ENCODE measurements at regions not wholly inside any gene's neighbourhood (a gene's known extent, or its start where the extent isn't known, plus 50 kb on each side); places are given as distances from the start of the nearest gene placed in this dataset.
"Not testable (repeated sequence)": the region's sequence is repeated elsewhere in the genome, so short reads cannot be mapped to it uniquely, and the experiment has no call there.

- H3K4me1 ChIP-seq (ENCODE audit: control insufficient read depth, insufficient read depth, low read length), result no peaks in the 10 kb centered on the region
- peaks cover 39% of the 10 kb centered on the region for H3K9me3 ChIP-seq (ENCODE audit: control insufficient read depth, low read length)
- no peaks in the 10 kb centered on the region for H3K27me3 ChIP-seq (replicated peaks; ENCODE audit: control insufficient read depth, insufficient read depth, low read length)
- no peak overlapping the region for H3K4me3 ChIP-seq (ENCODE audit: low read length)
- H3K36me3 ChIP-seq (ENCODE audit: control insufficient read depth, insufficient read depth, low read length, severe bottlenecking), result no peaks in the 10 kb centered on the region
- peak; percentile 3 for DNase-seq (ENCODE audit: low read depth)
- H3K9ac ChIP-seq (ENCODE audit: low read length), result no peak overlapping the region
Measured at GRCh38 chr13:80814541-80814940, 473.6 kb upstream of the SPRY2 start.

GRCh38 chr13:80810294-80810693 lies 469.4 kb upstream of the SPRY2 start:
- H3K36me3 ChIP-seq (ENCODE audit: control insufficient read depth, insufficient read depth, low read length, severe bottlenecking); H3K4me3 ChIP-seq (ENCODE audit: low read length); DNase-seq (ENCODE audit: low read depth); H3K27me3 ChIP-seq (replicated peaks; ENCODE audit: control insufficient read depth, insufficient read depth, low read length); H3K4me1 ChIP-seq (ENCODE audit: control insufficient read depth, insufficient read depth, low read length); H3K9ac ChIP-seq (ENCODE audit: low read length): not testable (repeated sequence)
- H3K9me3 ChIP-seq (ENCODE audit: control insufficient read depth, low read length), result peaks cover 16% of the 10 kb centered on the region

GRCh38 chr13:80802946-80803345 lies 462.0 kb upstream of the SPRY2 start:
- no peaks in the 10 kb centered on the region for H3K27me3 ChIP-seq (replicated peaks; ENCODE audit: control insufficient read depth, insufficient read depth, low read length)
- H3K36me3 ChIP-seq (ENCODE audit: control insufficient read depth, insufficient read depth, low read length, severe bottlenecking), result no peaks in the 10 kb centered on the region
- H3K4me3 ChIP-seq (ENCODE audit: low read length), result no peak overlapping the region
- no peak overlapping the region for H3K9ac ChIP-seq (ENCODE audit: low read length)
- peaks cover 15% of the 10 kb centered on the region for H3K4me1 ChIP-seq (ENCODE audit: control insufficient read depth, insufficient read depth, low read length)
- no peak for DNase-seq (ENCODE audit: low read depth)
- H3K9me3 ChIP-seq (ENCODE audit: control insufficient read depth, low read length), result no peaks in the 10 kb centered on the region

- DNase-seq (ENCODE audit: low read depth), result no peak
- Histone ChIP-seq H3K9me3 (ENCODE audit: control insufficient read depth, low read length) (no peaks in the 10 kb centered on the region), H3K4me3 (ENCODE audit: low read length) (peak overlapping the region; percentile 28), H3K36me3 (ENCODE audit: control insufficient read depth, insufficient read depth, low read length, severe bottlenecking) (no peaks in the 10 kb centered on the region), H3K9ac (ENCODE audit: low read length) (peak overlapping the region; percentile 46), H3K4me1 (ENCODE audit: control insufficient read depth, insufficient read depth, low read length) (peaks cover 15% of the 10 kb centered on the region), H3K27me3 (replicated peaks; ENCODE audit: control insufficient read depth, insufficient read depth, low read length) (no peaks in the 10 kb centered on the region)
Measured at GRCh38 chr13:80798576-80799133, 457.7 kb upstream of the SPRY2 start.

GRCh38 chr13:80787604-80788003 lies 446.7 kb upstream of the SPRY2 start:
- Histone ChIP-seq H3K4me1 (ENCODE audit: control insufficient read depth, insufficient read depth, low read length) (peaks cover 14% of the 10 kb centered on the region), H3K9ac (ENCODE audit: low read length) (no peak overlapping the region), H3K9me3 (ENCODE audit: control insufficient read depth, low read length) (no peaks in the 10 kb centered on the region), H3K27me3 (replicated peaks; ENCODE audit: control insufficient read depth, insufficient read depth, low read length) (no peaks in the 10 kb centered on the region), H3K36me3 (ENCODE audit: control insufficient read depth, insufficient read depth, low read length, severe bottlenecking) (no peaks in the 10 kb centered on the region), H3K4me3 (ENCODE audit: low read length) (no peak overlapping the region)
- no peak for DNase-seq (ENCODE audit: low read depth)

- H3K9ac ChIP-seq (ENCODE audit: low read length), result peak overlapping the region; percentile 41
- no peaks in the 10 kb centered on the region for H3K27me3 ChIP-seq (replicated peaks; ENCODE audit: control insufficient read depth, insufficient read depth, low read length)
- DNase-seq (ENCODE audit: low read depth), result no peak
- H3K4me3 ChIP-seq (ENCODE audit: low read length), result no peak overlapping the region
- no peaks in the 10 kb centered on the region for H3K36me3 ChIP-seq (ENCODE audit: control insufficient read depth, insufficient read depth, low read length, severe bottlenecking)
- H3K9me3 ChIP-seq (ENCODE audit: control insufficient read depth, low read length), result no peaks in the 10 kb centered on the region
- peaks cover 14% of the 10 kb centered on the region for H3K4me1 ChIP-seq (ENCODE audit: control insufficient read depth, insufficient read depth, low read length)
Measured at GRCh38 chr13:80783926-80784565, 443.1 kb upstream of the SPRY2 start.

GRCh38 chr13:80782441-80782840 lies 441.5 kb upstream of the SPRY2 start:
- Histone ChIP-seq H3K9me3 (ENCODE audit: control insufficient read depth, low read length) (no peaks in the 10 kb centered on the region), H3K4me3 (ENCODE audit: low read length) (no peak overlapping the region), H3K27me3 (replicated peaks; ENCODE audit: control insufficient read depth, insufficient read depth, low read length) (no peaks in the 10 kb centered on the region), H3K36me3 (ENCODE audit: control insufficient read depth, insufficient read depth, low read length, severe bottlenecking) (no peaks in the 10 kb centered on the region), H3K9ac (ENCODE audit: low read length) (no peak overlapping the region), H3K4me1 (ENCODE audit: control insufficient read depth, insufficient read depth, low read length) (peaks cover 14% of the 10 kb centered on the region)
- no peak for DNase-seq (ENCODE audit: low read depth)

GRCh38 chr13:80778297-80778696 lies 437.4 kb upstream of the SPRY2 start:
- DNase-seq (ENCODE audit: low read depth), result no peak
- Histone ChIP-seq H3K4me1 (ENCODE audit: control insufficient read depth, insufficient read depth, low read length) (peaks cover 9% of the 10 kb centered on the region), H3K36me3 (ENCODE audit: control insufficient read depth, insufficient read depth, low read length, severe bottlenecking) (no peaks in the 10 kb centered on the region), H3K27me3 (replicated peaks; ENCODE audit: control insufficient read depth, insufficient read depth, low read length) (no peaks in the 10 kb centered on the region), H3K9ac (ENCODE audit: low read length) (no peak overlapping the region), H3K9me3 (ENCODE audit: control insufficient read depth, low read length) (no peaks in the 10 kb centered on the region), H3K4me3 (ENCODE audit: low read length) (no peak overlapping the region)

GRCh38 chr13:80757694-80758093 lies 416.8 kb upstream of the SPRY2 start:
- Histone ChIP-seq H3K36me3 (ENCODE audit: control insufficient read depth, insufficient read depth, low read length, severe bottlenecking) (no peaks in the 10 kb centered on the region), H3K4me3 (ENCODE audit: low read length) (no peak overlapping the region), H3K9me3 (ENCODE audit: control insufficient read depth, low read length) (no peaks in the 10 kb centered on the region), H3K9ac (ENCODE audit: low read length) (no peak overlapping the region), H3K4me1 (ENCODE audit: control insufficient read depth, insufficient read depth, low read length) (no peaks in the 10 kb centered on the region), H3K27me3 (replicated peaks; ENCODE audit: control insufficient read depth, insufficient read depth, low read length) (no peaks in the 10 kb centered on the region)
- no peak for DNase-seq (ENCODE audit: low read depth)

- no peak overlapping the region for H3K9ac ChIP-seq (ENCODE audit: low read length)
- no peaks in the 10 kb centered on the region for H3K4me1 ChIP-seq (ENCODE audit: control insufficient read depth, insufficient read depth, low read length)
- no peaks in the 10 kb centered on the region for H3K36me3 ChIP-seq (ENCODE audit: control insufficient read depth, insufficient read depth, low read length, severe bottlenecking)
- H3K9me3 ChIP-seq (ENCODE audit: control insufficient read depth, low read length), result no peaks in the 10 kb centered on the region
- no peak overlapping the region for H3K4me3 ChIP-seq (ENCODE audit: low read length)
- no peaks in the 10 kb centered on the region for H3K27me3 ChIP-seq (replicated peaks; ENCODE audit: control insufficient read depth, insufficient read depth, low read length)
- DNase-seq (ENCODE audit: low read depth), result no peak
Measured at GRCh38 chr13:80755910-80756309, 415.0 kb upstream of the SPRY2 start.

GRCh38 chr13:80754441-80754840 lies 413.5 kb upstream of the SPRY2 start:
- no peak for DNase-seq (ENCODE audit: low read depth)
- no peaks in the 10 kb centered on the region for H3K4me1 ChIP-seq (ENCODE audit: control insufficient read depth, insufficient read depth, low read length)
- no peak overlapping the region for H3K4me3 ChIP-seq (ENCODE audit: low read length)
- no peaks in the 10 kb centered on the region for H3K27me3 ChIP-seq (replicated peaks; ENCODE audit: control insufficient read depth, insufficient read depth, low read length)
- no peaks in the 10 kb centered on the region for H3K36me3 ChIP-seq (ENCODE audit: control insufficient read depth, insufficient read depth, low read length, severe bottlenecking)
- no peak overlapping the region for H3K9ac ChIP-seq (ENCODE audit: low read length)
- no peaks in the 10 kb centered on the region for H3K9me3 ChIP-seq (ENCODE audit: control insufficient read depth, low read length)

GRCh38 chr13:80753866-80754265 lies 412.9 kb upstream of the SPRY2 start:
- Histone ChIP-seq H3K4me1 (ENCODE audit: control insufficient read depth, insufficient read depth, low read length) (no peaks in the 10 kb centered on the region), H3K4me3 (ENCODE audit: low read length) (no peak overlapping the region), H3K9me3 (ENCODE audit: control insufficient read depth, low read length) (no peaks in the 10 kb centered on the region), H3K27me3 (replicated peaks; ENCODE audit: control insufficient read depth, insufficient read depth, low read length) (no peaks in the 10 kb centered on the region), H3K9ac (ENCODE audit: low read length) (no peak overlapping the region), H3K36me3 (ENCODE audit: control insufficient read depth, insufficient read depth, low read length, severe bottlenecking) (no peaks in the 10 kb centered on the region)
- DNase-seq (ENCODE audit: low read depth), result no peak
